G401 (cell line): ENCODE measurements at regions not wholly inside any gene's neighbourhood (a gene's known extent, or its start where the extent isn't known, plus 50 kb on each side); places are given as distances from the start of the nearest gene placed in this dataset.
"Not testable (repeated sequence)": the region's sequence is repeated elsewhere in the genome, so short reads cannot be mapped to it uniquely, and the experiment has no call there.

ENCODE experiments used
- DNase-seq: peaks from one replicate; pipeline ENCODE4 v3.0.0-alpha.2; 2015; ENCODE audit warnings: low spot score
- in situ Hi-C: cut with HindIII; loops from 2 replicates; pipeline ENCODE4 v1.10.0; 2016; ENCODE audit warnings: low sequenced_read_pairs, mixed read lengths

DNA sequence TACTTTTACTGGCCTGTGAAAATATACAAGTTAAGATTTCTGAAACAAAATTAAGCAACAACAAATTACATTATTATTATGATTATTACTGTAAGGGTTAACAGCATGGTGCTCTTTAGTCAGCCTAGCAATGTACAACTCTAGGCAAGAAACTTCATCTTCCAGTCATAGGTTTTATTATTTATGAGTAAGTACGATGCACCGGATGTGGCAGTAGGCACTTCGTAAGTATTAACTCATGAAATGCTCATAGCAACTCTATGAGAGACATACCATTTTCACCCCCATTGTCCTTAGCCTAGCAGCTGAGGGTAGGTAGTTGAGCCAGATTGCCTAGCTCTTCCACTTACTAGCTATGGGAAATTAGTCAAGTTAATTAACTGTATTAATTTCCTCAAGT lies 68.0 kb upstream of the PTPRG start:
- no peak for DNase-seq
- in situ Hi-C loops = no loop called here

DNA sequence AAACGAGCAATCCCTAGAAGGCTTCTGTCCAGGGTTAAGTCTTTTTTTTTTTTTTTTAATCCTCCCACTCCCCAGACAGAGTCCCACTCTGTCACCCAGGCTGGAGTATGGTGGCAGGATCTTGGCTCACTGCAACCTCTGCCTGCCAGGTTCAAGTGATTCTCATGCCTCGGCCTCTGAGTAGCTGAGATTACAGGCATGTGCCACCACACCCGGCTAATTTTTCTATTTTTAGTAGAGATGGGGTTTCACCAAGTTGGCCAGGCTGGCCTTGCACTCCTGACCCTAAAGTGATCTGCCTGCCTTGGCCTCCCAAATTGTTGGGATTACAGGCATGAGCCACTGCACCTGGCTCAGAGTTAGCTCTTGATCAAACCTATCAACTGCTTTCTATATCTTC lies 67.1 kb upstream of the PTPRG start:
- in situ Hi-C loops, DNase-seq: not testable (repeated sequence)

DNA sequence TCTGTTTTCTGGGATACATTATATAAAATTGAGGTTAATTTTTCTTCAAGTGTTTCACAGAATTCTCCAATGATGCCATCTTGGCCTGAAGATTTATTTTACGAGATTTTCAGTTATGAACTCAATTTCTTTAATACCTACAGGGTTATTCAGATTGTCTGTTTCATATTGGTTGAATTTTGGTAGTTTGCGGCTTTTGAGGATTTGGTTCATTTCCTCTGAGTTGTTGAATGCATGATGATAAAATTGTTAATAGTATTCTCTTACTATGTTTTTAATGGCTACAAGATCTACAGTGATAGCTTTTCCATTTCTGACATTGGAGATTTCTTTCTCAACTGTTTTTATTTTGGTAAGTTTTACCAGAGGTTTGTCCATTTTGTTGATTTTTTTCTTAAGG lies 63.9 kb upstream of the PTPRG start:
- DNase-seq = no peak
- in situ Hi-C loops = no loop called here

DNA sequence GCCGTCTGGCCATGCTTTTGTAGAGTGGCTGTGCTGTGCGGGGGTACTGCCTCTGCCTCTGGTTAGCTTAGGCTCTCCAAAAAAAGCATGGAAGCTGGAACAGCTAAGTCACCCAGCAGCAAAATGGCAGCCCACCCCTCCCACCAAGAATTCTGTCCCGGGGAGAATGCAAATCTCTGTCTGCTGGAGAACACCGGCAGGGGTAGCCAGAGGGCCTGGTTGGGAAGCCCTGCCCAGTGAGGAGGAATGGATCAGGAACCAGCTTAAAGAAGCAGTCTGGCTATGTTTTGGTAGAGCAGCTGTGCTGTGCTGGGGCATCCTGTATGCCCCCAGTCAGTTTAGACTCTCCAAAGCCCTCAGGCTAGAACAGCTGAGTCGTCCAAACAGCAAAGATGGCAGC lies 56.2 kb upstream of the PTPRG start:
- in situ Hi-C loops = no loop called here
- DNase-seq = no peak

DNA sequence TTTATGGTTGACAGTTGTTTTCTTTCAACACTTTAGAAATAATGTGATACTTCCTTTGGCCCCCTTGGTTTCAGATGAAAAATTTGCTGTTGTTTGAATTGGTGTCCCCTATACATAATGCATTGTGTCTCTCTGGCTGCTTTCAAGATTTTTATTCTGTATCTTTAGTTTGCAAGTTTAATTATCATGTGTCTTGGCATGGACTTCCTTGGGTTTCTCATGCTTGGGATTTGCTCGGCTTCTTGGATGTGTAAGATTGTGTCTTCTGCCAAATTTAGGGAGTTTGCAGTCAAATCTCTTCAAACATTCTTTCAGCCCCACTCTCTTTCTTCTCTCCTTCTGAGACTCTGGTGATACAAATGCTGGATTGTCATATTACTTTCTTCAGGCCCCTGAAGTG lies 53.4 kb upstream of the PTPRG start:
- in situ Hi-C loops = no loop called here
- no peak for DNase-seq
